ENCODE measurements at regions not wholly inside any gene's neighbourhood (a gene's known extent, or its start where the extent isn't known, plus 50 kb on each side); places are given as distances from the start of the nearest gene placed in this dataset.
A peak's percentile ranks its signal among the peaks of the same experiment; 100 is the strongest.

- no peak overlapping the region for H3K27ac ChIP-seq (ENCODE audit: insufficient read depth, low read length)
Measured at GRCh38 chr12:108400056-108400455, 60.9 kb upstream of the CMKLR1 start.

GRCh38 chr12:108399514-108399913 lies 60.4 kb upstream of the CMKLR1 start:
- H2AFZ ChIP-seq (ENCODE audit: low read length), result no peak overlapping the region
- no peak for DNase-seq (ENCODE audit: low read depth in 2 of 2)
- no peaks in the 10 kb centered on the region for H3K9me3 ChIP-seq (ENCODE audit: control insufficient read depth, insufficient read depth, low read depth, low read length)
- H3K4me1 ChIP-seq (ENCODE audit: control insufficient read depth, extremely low read depth, insufficient read depth, low read length), result no peaks in the 10 kb centered on the region
- TF ChIP-seq CTCF (conservative IDR thresholded peaks at IDR 0.05 in 1 of 2, IDR thresholded peaks at IDR 0.05 in 1 of 2; ENCODE audit: low read depth in 1 of 2, low read length in 2 of 2), result no peak
- TF ChIP-seq EZH2 (IDR thresholded peaks at IDR 0.05; ENCODE audit: low read length, missing control alignments), result no peak
- H3K4me2 ChIP-seq (ENCODE audit: extremely low read depth, insufficient read depth, low read length), result no peak overlapping the region
- H4K20me1 ChIP-seq (ENCODE audit: control insufficient read depth, extremely low read depth, insufficient read depth, low read length), result no peaks in the 10 kb centered on the region
- no peak overlapping the region for H3K27ac ChIP-seq (ENCODE audit: insufficient read depth, low read length)
- no peaks in the 10 kb centered on the region for H3K36me3 ChIP-seq (ENCODE audit: control insufficient read depth, insufficient read depth, low read length)
- H3K9ac ChIP-seq (ENCODE audit: insufficient read depth, low read length), result no peak overlapping the region
- H3K27me3 ChIP-seq (ENCODE audit: control insufficient read depth, insufficient read depth, low read length), result no peaks in the 10 kb centered on the region
- no peak overlapping the region for H3K4me3 ChIP-seq (replicated peaks in 1 of 4; ENCODE audit: control extremely low read depth in 1 of 4, insufficient read depth in 1 of 4, low read depth in 3 of 4, low read length in 4 of 4)
- no peaks in the 10 kb centered on the region for H3K79me2 ChIP-seq (ENCODE audit: control insufficient read depth, insufficient read depth, low read length)

More at GRCh38 chr12:108400056-108400455, 60.9 kb upstream of the CMKLR1 start:
- H3K36me3 ChIP-seq (ENCODE audit: control insufficient read depth, insufficient read depth, low read length), result no peaks in the 10 kb centered on the region
- no peak overlapping the region for H3K9ac ChIP-seq (ENCODE audit: insufficient read depth, low read length)
- no peak overlapping the region for H3K4me3 ChIP-seq (replicated peaks in 1 of 4; ENCODE audit: control extremely low read depth in 1 of 4, insufficient read depth in 1 of 4, low read depth in 3 of 4, low read length in 4 of 4)
- H3K4me1 ChIP-seq (ENCODE audit: control insufficient read depth, extremely low read depth, insufficient read depth, low read length), result no peaks in the 10 kb centered on the region
- no peak overlapping the region for H3K4me2 ChIP-seq (ENCODE audit: extremely low read depth, insufficient read depth, low read length)
- H3K9me3 ChIP-seq (ENCODE audit: control insufficient read depth, insufficient read depth, low read depth, low read length), result no peaks in the 10 kb centered on the region
- H4K20me1 ChIP-seq (ENCODE audit: control insufficient read depth, extremely low read depth, insufficient read depth, low read length), result no peaks in the 10 kb centered on the region
- H3K79me2 ChIP-seq (ENCODE audit: control insufficient read depth, insufficient read depth, low read length), result no peaks in the 10 kb centered on the region
- no peak for DNase-seq (ENCODE audit: low read depth in 2 of 2)
- no peaks in the 10 kb centered on the region for H3K27me3 ChIP-seq (ENCODE audit: control insufficient read depth, insufficient read depth, low read length)
- H2AFZ ChIP-seq (ENCODE audit: low read length), result no peak overlapping the region
- TF ChIP-seq EZH2 (IDR thresholded peaks at IDR 0.05; ENCODE audit: low read length, missing control alignments), result no peak
- TF ChIP-seq CTCF (conservative IDR thresholded peaks at IDR 0.05 in 1 of 2, IDR thresholded peaks at IDR 0.05 in 1 of 2; ENCODE audit: low read depth in 1 of 2, low read length in 2 of 2), result no peak

GRCh38 chr12:108394196-108394595 lies 55.1 kb upstream of the CMKLR1 start:
- Histone ChIP-seq H2AFZ (ENCODE audit: low read length) (no peak overlapping the region), H3K4me1 (ENCODE audit: control insufficient read depth, extremely low read depth, insufficient read depth, low read length) (no peaks in the 10 kb centered on the region), H3K9ac (ENCODE audit: insufficient read depth, low read length) (no peak overlapping the region), H3K4me2 (ENCODE audit: extremely low read depth, insufficient read depth, low read length) (no peak overlapping the region), H3K79me2 (ENCODE audit: control insufficient read depth, insufficient read depth, low read length) (no peaks in the 10 kb centered on the region), H3K27ac (ENCODE audit: insufficient read depth, low read length) (no peak overlapping the region), H4K20me1 (ENCODE audit: control insufficient read depth, extremely low read depth, insufficient read depth, low read length) (no peaks in the 10 kb centered on the region), H3K36me3 (ENCODE audit: control insufficient read depth, insufficient read depth, low read length) (no peaks in the 10 kb centered on the region), H3K4me3 (replicated peaks in 1 of 4; ENCODE audit: control extremely low read depth in 1 of 4, insufficient read depth in 1 of 4, low read depth in 3 of 4, low read length in 4 of 4) (no peak overlapping the region), H3K27me3 (ENCODE audit: control insufficient read depth, insufficient read depth, low read length) (no peaks in the 10 kb centered on the region), H3K9me3 (ENCODE audit: control insufficient read depth, insufficient read depth, low read depth, low read length) (no peaks in the 10 kb centered on the region)
- DNase-seq (ENCODE audit: low read depth in 2 of 2), result peak in 1 of 2 donors; percentile 13
- TF ChIP-seq EZH2 (IDR thresholded peaks at IDR 0.05; ENCODE audit: low read length, missing control alignments) (no peak), CTCF (conservative IDR thresholded peaks at IDR 0.05 in 1 of 2, IDR thresholded peaks at IDR 0.05 in 1 of 2; ENCODE audit: low read depth in 1 of 2, low read length in 2 of 2) (no peak)
